H9 (cell line): ENCODE measurements at regions not wholly inside any gene's neighbourhood (a gene's known extent, or its start where the extent isn't known, plus 50 kb on each side); places are given as distances from the start of the nearest gene placed in this dataset.

Experiments
- DNase-seq: peaks from one replicate; pipeline ENCODE4 v3.0.0-alpha.2; 2017
- H2AFZ ChIP-seq: one replicate; pipeline ENCODE4 v1.6.1; 2013; ENCODE audit warnings: mild to moderate bottlenecking, low read length, control low read depth, moderate library complexity
- H2AK5ac ChIP-seq: 2 replicates; pipeline ENCODE4 v1.6.1; 2013; ENCODE audit warnings: low read length, control low read depth, mixed read lengths; ENCODE audit not compliant: insufficient read length
- H2BK120ac ChIP-seq: one replicate; pipeline ENCODE4 v1.6.1; 2013; ENCODE audit warnings: low read depth, mild to moderate bottlenecking, low read length, control low read depth, inconsistent platforms; ENCODE audit not compliant: poor library complexity, severe bottlenecking
- H2BK12ac ChIP-seq: 2 replicates; pipeline ENCODE4 v1.6.1; 2013; ENCODE audit warnings: low read length, control low read depth, mixed read lengths, low read depth; ENCODE audit not compliant: insufficient read length
- H2BK15ac ChIP-seq: 2 replicates; pipeline ENCODE4 v1.6.1; 2013; ENCODE audit warnings: low read depth, low read length, control low read depth
- H2BK20ac ChIP-seq: one replicate; pipeline ENCODE4 v1.6.1; 2013; ENCODE audit warnings: low read depth, mild to moderate bottlenecking, low read length, control low read depth, inconsistent platforms; ENCODE audit not compliant: poor library complexity, severe bottlenecking
- H2BK5ac ChIP-seq: 2 replicates; pipeline ENCODE4 v1.6.1; 2013; ENCODE audit warnings: low read length, control low read depth, mixed read lengths; ENCODE audit not compliant: insufficient read length
- H3K14ac ChIP-seq: 2 replicates; pipeline ENCODE4 v1.6.1; 2013; ENCODE audit warnings: low read length, control low read depth; ENCODE audit not compliant: insufficient read depth
- H3K18ac ChIP-seq: 2 replicates; pipeline ENCODE4 v1.6.1; 2013; ENCODE audit warnings: low read depth, mild to moderate bottlenecking, mixed read lengths, low read length, control low read depth; ENCODE audit not compliant: insufficient read length
- H3K23ac ChIP-seq: 2 replicates; pipeline ENCODE4 v1.6.1; 2013; ENCODE audit warnings: low read length, control low read depth, mixed read lengths, low read depth; ENCODE audit not compliant: insufficient read length
- H3K23me2 ChIP-seq: 2 replicates; pipeline ENCODE4 v1.6.1; 2013; ENCODE audit warnings: low read depth, mild to moderate bottlenecking, mixed read lengths, low read length, control low read depth; ENCODE audit not compliant: insufficient read length, poor library complexity, severe bottlenecking
- H3K27ac ChIP-seq: 2 replicates; pipeline ENCODE4 v1.5.1; 2013; ENCODE audit warnings: low read length, control low read depth, mixed read lengths, low read depth; ENCODE audit not compliant: insufficient read length
- H3K27me3 ChIP-seq: 2 replicates; pipeline ENCODE4 v1.6.1; 2013; ENCODE audit warnings: low read length, control low read depth, inconsistent platforms; ENCODE audit not compliant: insufficient read depth
- H3K4ac ChIP-seq: 2 replicates; pipeline ENCODE4 v1.6.1; 2013; ENCODE audit warnings: low read depth, mild to moderate bottlenecking, control low read depth, inconsistent platforms, low read length, moderate library complexity
- H3K4me1 ChIP-seq: 2 replicates; pipeline ENCODE4 v1.6.1; 2013; ENCODE audit warnings: low read length, control low read depth, inconsistent platforms; ENCODE audit not compliant: insufficient read depth
- H3K4me2 ChIP-seq: 2 replicates; pipeline ENCODE4 v1.6.1; 2013; ENCODE audit warnings: low read length, control low read depth, mixed read lengths; ENCODE audit not compliant: insufficient read length, insufficient read depth
- H3K56ac ChIP-seq: 2 replicates; pipeline ENCODE4 v1.6.1; 2013; ENCODE audit warnings: low read depth, mild to moderate bottlenecking, mixed read lengths, low read length, control low read depth; ENCODE audit not compliant: insufficient read length
- H3K79me1 ChIP-seq: 2 replicates; pipeline ENCODE4 v1.6.1; 2013; ENCODE audit warnings: low read depth, mild to moderate bottlenecking, moderate library complexity, low read length, control low read depth, inconsistent platforms; ENCODE audit not compliant: insufficient read depth, poor library complexity, severe bottlenecking
- H3K79me2 ChIP-seq: 2 replicates; pipeline ENCODE4 v1.6.1; 2013; ENCODE audit warnings: low read length, control low read depth, inconsistent platforms; ENCODE audit not compliant: insufficient read depth
- H3K9ac ChIP-seq: 2 replicates; pipeline ENCODE4 v1.6.1; 2013; ENCODE audit warnings: low read length, control low read depth, mixed read lengths; ENCODE audit not compliant: insufficient read length; ENCODE audit errors: extremely low read depth
- H3K9me3 ChIP-seq: one replicate; pipeline ENCODE4 v1.6.1; 2013; ENCODE audit warnings: low read depth, low read length, inconsistent platforms; ENCODE audit not compliant: control insufficient read depth
- H3T11ph ChIP-seq: one replicate; pipeline ENCODE4 v1.6.1; 2013; ENCODE audit warnings: mild to moderate bottlenecking, low read length, control low read depth, inconsistent platforms
- H4K20me1 ChIP-seq: one replicate; pipeline ENCODE4 v1.6.1; 2013; ENCODE audit not compliant: control insufficient read depth, insufficient read length, insufficient read depth
- H4K5ac ChIP-seq: 2 replicates; pipeline ENCODE4 v1.6.1; 2013; ENCODE audit warnings: low read depth, mild to moderate bottlenecking, mixed read lengths, low read length, control low read depth; ENCODE audit not compliant: insufficient read length
- H4K8ac ChIP-seq: replicated peaks from 2 replicates; pipeline ENCODE4 v1.6.1; 2013; ENCODE audit warnings: low read length, control low read depth, mixed read lengths, low read depth; ENCODE audit not compliant: insufficient read length
- H4K91ac ChIP-seq: 2 replicates; pipeline ENCODE4 v1.6.1; 2013; ENCODE audit warnings: low read depth, mild to moderate bottlenecking, moderate library complexity, mixed read lengths, low read length, control low read depth; ENCODE audit not compliant: insufficient read length
- H3K27ac Mint-ChIP-seq, 3 experiments: 2 replicates in 2 of 3; 3 replicates in 1 of 3; pipeline ENCODE4 v1.8.0; 2020 to 2021; ENCODE audit warnings: mixed read lengths in 3 of 3, mild to moderate bottlenecking in 1 of 3, moderate library complexity in 1 of 3
- H3K27me3 Mint-ChIP-seq: 2 replicates; pipeline ENCODE4 v1.8.0; 2021; ENCODE audit warnings: low read depth, mild to moderate bottlenecking, moderate library complexity, mixed read lengths
- H3K36me3 Mint-ChIP-seq, 3 experiments: 2 replicates in 2 of 3; 3 replicates in 1 of 3; pipeline ENCODE4 v1.8.0; 2020 to 2021; ENCODE audit warnings: low read depth in 3 of 3, mixed read lengths in 3 of 3; ENCODE audit not compliant: insufficient read depth in 1 of 3
- H3K4me1 Mint-ChIP-seq, 2 experiments: 2 replicates each; pipeline ENCODE4 v1.8.0; 2020; ENCODE audit warnings: mixed read lengths in 2 of 2
- H3K4me3 Mint-ChIP-seq, 2 experiments: 2 replicates in 1 of 2; 3 replicates in 1 of 2; pipeline ENCODE4 v1.8.0; 2020 to 2021; ENCODE audit warnings: mild to moderate bottlenecking in 2 of 2, mixed read lengths in 2 of 2, moderate library complexity in 1 of 2
- H3K9me3 Mint-ChIP-seq, 2 experiments: 2 replicates in 1 of 2; 3 replicates in 1 of 2; pipeline ENCODE4 v1.8.0; 2020; ENCODE audit warnings: mild to moderate bottlenecking in 2 of 2, mixed read lengths in 2 of 2, moderate library complexity in 1 of 2
- CTCF ChIP-seq: fragments of 200-600 bp; sonication (generic); conservative IDR thresholded peaks from 3 replicates; pipeline ENCODE4 v1.8.0; 2021; ENCODE audit warnings: antibody characterized with exemption, mild to moderate bottlenecking
- WGBS: extraction: QIAGEN DNeasy Blood & Tissue Kit; methylation state at CpG from one replicate; pipeline ENCODE4 v1.1.7; 2013; ENCODE audit warnings: missing lambda C conversion rate, low lambda C conversion rate, mixed read lengths; ENCODE audit not compliant: insufficient read length; ENCODE audit errors: extremely low coverage; 5-methylcytosine and 5-hydroxymethylcytosine counted together

DNA sequence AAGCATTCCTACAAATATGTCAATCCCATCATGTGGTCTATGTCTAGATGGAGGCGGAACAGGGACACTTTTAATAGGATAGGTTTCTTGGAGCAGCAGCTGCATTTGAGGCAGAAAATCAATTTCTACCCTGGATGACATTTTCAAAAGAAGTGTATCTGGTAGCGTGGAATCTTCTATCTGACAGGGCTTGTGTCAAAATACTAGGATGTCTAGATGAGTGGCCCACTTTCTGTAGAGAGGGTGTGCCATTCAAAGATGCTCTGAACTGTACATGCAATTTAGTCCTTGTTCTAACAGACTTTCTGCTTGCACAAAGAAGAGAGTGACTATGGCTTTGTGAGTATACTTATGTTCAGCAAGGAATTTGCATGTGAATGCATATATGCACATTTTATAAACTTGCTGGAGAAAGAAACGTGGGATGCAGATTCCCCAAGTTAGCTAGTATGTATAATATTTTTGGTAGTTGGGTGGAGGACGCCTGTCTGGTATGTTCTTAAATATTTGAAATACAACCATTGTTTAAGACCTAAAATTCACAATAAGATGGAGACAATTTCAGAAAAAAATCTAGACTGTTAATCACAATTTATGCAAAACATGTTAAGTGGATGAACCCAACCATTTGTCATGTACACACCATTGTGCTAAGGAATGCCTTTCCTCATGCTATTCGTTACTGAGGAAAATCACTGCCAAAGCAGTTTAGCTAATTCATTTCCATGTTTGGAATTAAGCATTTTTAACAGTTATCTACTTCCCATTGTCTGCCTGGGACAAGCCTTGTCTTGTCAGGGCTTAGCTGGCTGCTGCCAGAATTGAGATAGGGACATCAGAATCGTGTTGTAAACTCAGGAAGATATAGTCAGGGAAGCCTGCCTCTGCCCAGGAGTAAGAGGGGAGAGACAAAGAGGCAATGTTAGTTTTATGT is 129.1 kb upstream of the MEF2C start:
- no peak for TF ChIP-seq CTCF
- Histone ChIP-seq H4K91ac (no peak overlapping the region), H3K27me3 (no peaks in the 10 kb centered on the region), H3K79me2 (no peaks in the 10 kb centered on the region), H3K4me1 (peaks cover 11% of the 10 kb centered on the region), H3K9me3 (no peaks in the 10 kb centered on the region), H3K27ac (no peak overlapping the region), H2AK5ac (no peak overlapping the region), H3K23ac (no peak overlapping the region), H2BK15ac (no peak overlapping the region), H3K79me1 (no peaks in the 10 kb centered on the region), H3K4me2 (no peak overlapping the region), H4K20me1 (no peaks in the 10 kb centered on the region), H2BK5ac (peak overlapping the region; percentile 12), H3K9ac (peak overlapping the region; percentile 22), H3K18ac (no peak overlapping the region), H3K23me2 (no peaks in the 10 kb centered on the region), H2BK20ac (no peak overlapping the region), H3T11ph (no peak overlapping the region), H2BK120ac (no peak overlapping the region), H2BK12ac (peak overlapping the region; percentile 60), H3K4ac (no peak overlapping the region), H4K8ac (no peak overlapping the region), H2AFZ (no peak overlapping the region), H3K14ac (no peak overlapping the region), H3K56ac (no peak overlapping the region), H4K5ac (no peak overlapping the region)
- no peak overlapping the region for H3K4me3 Mint-ChIP-seq
- H3K27ac Mint-ChIP-seq: peak overlapping the region; percentile 67 to 93 (median 73); a peak in 5 of 7 replicates
- DNase-seq: no peak
- H3K27me3 Mint-ChIP-seq: no peaks in the 10 kb centered on the region
- no CpG with 5 or more reads among the region's 6 CpGs for WGBS
- H3K9me3 Mint-ChIP-seq: no peaks in the 10 kb centered on the region
- H3K4me1 Mint-ChIP-seq: peaks cover 23 to 36% of the 10 kb centered on the region in 2 experiments
- H3K36me3 Mint-ChIP-seq: no peaks in the 10 kb centered on the region; a peak in 1 of 7 replicates
